OCI-LY3 (cell line): ENCODE measurements at regions not wholly inside any gene's neighbourhood (a gene's known extent, or its start where the extent isn't known, plus 50 kb on each side); places are given as distances from the start of the nearest gene placed in this dataset.

Experiments used
- CTCF ChIP-seq: fragments of 200-600, 300-600 bp; sonication (generic); IDR thresholded peaks from 2 replicates; pipeline ENCODE4 v1.5.1; 2014; ENCODE audit warnings: antibody characterized with exemption, low read length, low read depth
- EZH2phosphoT487 ChIP-seq: fragments of 200-600 bp; shearing (Covaris generic); IDR thresholded peaks from 2 replicates; pipeline ENCODE4 v1.6.1; 2018; ENCODE audit warnings: antibody characterized with exemption, mixed run types, low read depth

- no peak for TF ChIP-seq CTCF
- TF ChIP-seq EZH2phosphoT487: no peak
These were observed 1514.4 kb downstream of the BRD1 start for GRCh38 chr22:48313175-48313830.
